ENCODE measurements at regions not wholly inside any gene's neighbourhood (a gene's known extent, or its start where the extent isn't known, plus 50 kb on each side); places are given as distances from the start of the nearest gene placed in this dataset.
"Not testable (repeated sequence)": the region's sequence is repeated elsewhere in the genome, so short reads cannot be mapped to it uniquely, and the experiment has no call there.

- DNase-seq (ENCODE audit: low read depth), result no peak
- H3K4me3 ChIP-seq (ENCODE audit: low read depth, low read length), result no peak overlapping the region
- no peak for TF ChIP-seq CTCF (IDR thresholded peaks at IDR 0.05; ENCODE audit: low read depth, low read length, missing control alignments)
- in situ Hi-C loops (cut with HindIII; ENCODE audit: low sequenced_read_pairs), result no loop called here
Measured at GRCh38 chr17:64779376-64780095, 117.4 kb upstream of the SMURF2 start.

- DNase-seq (ENCODE audit: low read depth); in situ Hi-C loops (cut with HindIII; ENCODE audit: low sequenced_read_pairs): not testable (repeated sequence)
- H3K4me3 ChIP-seq (ENCODE audit: low read depth, low read length), result peak overlapping the region; percentile 21
Measured at GRCh38 chr17:64779098-64779375, 116.9 kb upstream of the SMURF2 start.

- peak overlapping the region; percentile 21 for H3K4me3 ChIP-seq (ENCODE audit: low read depth, low read length)
- no peak for TF ChIP-seq CTCF (IDR thresholded peaks at IDR 0.05; ENCODE audit: low read depth, low read length, missing control alignments)
- DNase-seq (ENCODE audit: low read depth), result no peak
- in situ Hi-C loops (cut with HindIII; ENCODE audit: low sequenced_read_pairs), result no loop called here
Measured at GRCh38 chr17:64778240-64779097, 116.4 kb upstream of the SMURF2 start.

GRCh38 chr17:64777415-64778239 is 115.5 kb upstream of the SMURF2 start:
- in situ Hi-C loops (cut with HindIII; ENCODE audit: low sequenced_read_pairs), result no loop called here
- H3K4me3 ChIP-seq (ENCODE audit: low read depth, low read length), result no peak overlapping the region
- no peak for DNase-seq (ENCODE audit: low read depth)
- no peak for TF ChIP-seq CTCF (IDR thresholded peaks at IDR 0.05; ENCODE audit: low read depth, low read length, missing control alignments)

- DNase-seq (ENCODE audit: low read depth), result peak; percentile 26
- in situ Hi-C loops (cut with HindIII; ENCODE audit: low sequenced_read_pairs); H3K4me3 ChIP-seq (ENCODE audit: low read depth, low read length): not testable (repeated sequence)
- TF ChIP-seq CTCF (IDR thresholded peaks at IDR 0.05; ENCODE audit: low read depth, low read length, missing control alignments), result peak; percentile 87
Measured at GRCh38 chr17:64776720-64777414, 114.8 kb upstream of the SMURF2 start.

GRCh38 chr17:64775701-64776570 is 113.8 kb upstream of the SMURF2 start:
- TF ChIP-seq CTCF (IDR thresholded peaks at IDR 0.05; ENCODE audit: low read depth, low read length, missing control alignments), result no peak
- DNase-seq (ENCODE audit: low read depth), result no peak
- H3K4me3 ChIP-seq (ENCODE audit: low read depth, low read length), result no peak overlapping the region
- in situ Hi-C loops (cut with HindIII; ENCODE audit: low sequenced_read_pairs), result no loop called here
